Tibial nerve (tissue), 4 donors: ENCODE measurements at regions not wholly inside any gene's neighbourhood (a gene's known extent, or its start where the extent isn't known, plus 50 kb on each side); places are given as distances from the start of the nearest gene placed in this dataset.
A peak's percentile ranks its signal among the peaks of the same experiment; 100 is the strongest.

ENCODE experiments used
- DNase-seq, 2 donors: peaks; one replicate each; pipeline ENCODE4 v3.0.0-alpha.2; 2019; ENCODE audit warnings: low spot score in 2 of 2
- H3K27ac ChIP-seq, 4 donors: fragments of 200-600 bp; sonication (generic) in 3 of 4; one replicate each; pipeline ENCODE4 v1.5.1; 2017 to 2019; ENCODE audit warnings: mild to moderate bottlenecking in 1 of 4
- H3K27me3 ChIP-seq, 2 donors: fragments of 200-600 bp; sonication (generic) in 1 of 2; one replicate each; pipeline versions ENCODE4 v1.5.1 to v1.6.0; 2017 to 2019
- H3K36me3 ChIP-seq, 3 donors: fragments of 200-600 bp; sonication (generic); one replicate each; pipeline ENCODE4 v1.5.1; 2018 to 2019
- H3K4me1 ChIP-seq, 4 donors: fragments of 200-600 bp; sonication (generic) in 3 of 4; one replicate each; pipeline ENCODE4 v1.5.1; 2017 to 2019
- H3K4me3 ChIP-seq, 4 donors: fragments of 200-600 bp; sonication (generic) in 3 of 4; one replicate each; pipeline ENCODE4 v1.5.1; 2017 to 2019; ENCODE audit warnings: mild to moderate bottlenecking in 1 of 4, moderate library complexity in 1 of 4
- H3K9me3 ChIP-seq, 4 donors: fragments of 200-600 bp; sonication (generic) in 3 of 4; one replicate each; pipeline ENCODE4 v1.5.1; 2017 to 2019
- EP300 ChIP-seq, 2 donors: sonication (generic); formaldehyde crosslinking; IDR thresholded peaks; one replicate each; pipeline ENCODE4 v1.6.1; 2017; ENCODE audit warnings: antibody characterized with exemption in 2 of 2, mild to moderate bottlenecking in 1 of 2
- POLR2A ChIP-seq, 2 donors: fragments of 450-650 bp; IDR thresholded peaks; one replicate each; pipeline ENCODE4 v1.6.1; 2017; ENCODE audit warnings: antibody characterized with exemption in 2 of 2, mild to moderate bottlenecking in 2 of 2, moderate library complexity in 2 of 2
- WGBS, 2 donors: methylation state at CpG; one replicate each; pipeline ENCODE4 v1.1.5; 2018; 5-methylcytosine and 5-hydroxymethylcytosine counted together
- TF ChIP-seq, protein P1 (sequence below), 5 experiments: fragments of 200-600 bp in 3 of 5; fragments of 450-650 bp in 2 of 5; sonication (generic) in 3 of 5; IDR thresholded peaks; one replicate each; pipeline ENCODE4 v1.5.1; 2016 to 2019; ENCODE audit warnings: antibody characterized with exemption in 5 of 5, mild to moderate bottlenecking in 3 of 5, moderate library complexity in 2 of 5

DNA sequence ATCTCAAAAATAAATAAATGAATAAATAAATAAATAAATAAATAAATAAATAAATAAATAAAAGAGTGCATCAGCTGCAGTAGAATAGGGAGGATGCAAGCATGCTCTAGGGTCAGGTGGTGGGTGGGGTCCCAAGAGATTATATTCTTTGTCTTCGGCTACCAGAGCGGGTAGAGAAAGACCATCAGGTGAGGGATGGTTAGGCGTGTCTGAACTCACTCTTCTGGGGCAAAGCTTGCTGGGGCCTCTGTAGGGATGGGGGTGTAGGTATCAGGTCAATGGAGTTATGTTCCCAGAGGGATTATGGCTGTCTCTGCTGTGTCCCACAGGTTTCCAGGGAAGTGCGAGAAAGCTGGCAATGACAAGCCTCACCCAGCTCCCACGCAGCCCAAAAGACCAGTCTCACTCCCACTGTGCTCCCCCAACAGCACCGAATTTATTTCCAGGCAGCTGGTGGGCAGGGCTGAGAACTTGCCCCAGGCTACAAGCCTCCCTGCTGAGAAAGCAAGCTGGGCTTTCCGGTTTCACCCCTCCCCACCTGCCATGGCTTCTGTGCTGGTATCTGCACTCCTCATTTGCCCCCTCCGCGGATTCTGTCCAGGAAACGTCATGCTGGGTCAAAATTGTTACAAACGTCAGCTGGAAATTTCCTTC is 180.8 kb downstream of the LURAP1L start:
- 64 to 74% methylated on average over 10 to 11 of the region's 11 CpGs for WGBS, 2 donors
- peaks cover 0 to 4% (median 0%) of the 10 kb centered on the region in 4 donors for H3K9me3 ChIP-seq
- peak overlapping the region in 1 of 4 donors; percentile 42 for H3K27ac ChIP-seq
- no peaks in the 10 kb centered on the region for H3K27me3 ChIP-seq
- TF ChIP-seq, protein P1, sequence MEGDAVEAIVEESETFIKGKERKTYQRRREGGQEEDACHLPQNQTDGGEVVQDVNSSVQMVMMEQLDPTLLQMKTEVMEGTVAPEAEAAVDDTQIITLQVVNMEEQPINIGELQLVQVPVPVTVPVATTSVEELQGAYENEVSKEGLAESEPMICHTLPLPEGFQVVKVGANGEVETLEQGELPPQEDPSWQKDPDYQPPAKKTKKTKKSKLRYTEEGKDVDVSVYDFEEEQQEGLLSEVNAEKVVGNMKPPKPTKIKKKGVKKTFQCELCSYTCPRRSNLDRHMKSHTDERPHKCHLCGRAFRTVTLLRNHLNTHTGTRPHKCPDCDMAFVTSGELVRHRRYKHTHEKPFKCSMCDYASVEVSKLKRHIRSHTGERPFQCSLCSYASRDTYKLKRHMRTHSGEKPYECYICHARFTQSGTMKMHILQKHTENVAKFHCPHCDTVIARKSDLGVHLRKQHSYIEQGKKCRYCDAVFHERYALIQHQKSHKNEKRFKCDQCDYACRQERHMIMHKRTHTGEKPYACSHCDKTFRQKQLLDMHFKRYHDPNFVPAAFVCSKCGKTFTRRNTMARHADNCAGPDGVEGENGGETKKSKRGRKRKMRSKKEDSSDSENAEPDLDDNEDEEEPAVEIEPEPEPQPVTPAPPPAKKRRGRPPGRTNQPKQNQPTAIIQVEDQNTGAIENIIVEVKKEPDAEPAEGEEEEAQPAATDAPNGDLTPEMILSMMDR (IDR thresholded peaks at IDR 0.05): no peak
- TF ChIP-seq POLR2A (IDR thresholded peaks at IDR 0.05) (no peak), EP300 (IDR thresholded peaks at IDR 0.05) (no peak)
- H3K4me3 ChIP-seq: no peak overlapping the region
- no peak for DNase-seq
- H3K4me1 ChIP-seq: no peaks in the 10 kb centered on the region
- H3K36me3 ChIP-seq: no peaks in the 10 kb centered on the region

DNA sequence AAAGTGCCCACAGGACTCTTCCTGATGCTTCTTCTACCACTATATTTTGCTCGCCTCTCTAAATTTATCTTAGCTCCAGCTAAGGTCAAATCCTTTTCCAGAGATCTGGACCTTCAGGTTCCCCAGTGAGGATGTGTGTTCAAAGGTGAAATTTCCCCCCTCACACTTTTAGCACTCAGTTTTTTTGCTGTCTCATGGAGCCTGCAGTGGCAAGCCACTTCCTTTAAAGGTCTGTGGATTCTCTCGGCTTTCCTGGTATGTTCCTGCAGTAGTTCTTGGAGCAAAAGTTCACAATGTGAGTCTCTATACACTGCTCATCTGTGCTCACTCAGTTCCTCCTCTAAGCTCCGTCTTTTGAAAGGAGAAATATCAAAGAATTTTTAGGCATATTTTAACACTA is 181.4 kb downstream of the LURAP1L start:
- Histone ChIP-seq H3K27ac (peak overlapping the region in 1 of 4 donors; percentile 42), H3K27me3 (no peaks in the 10 kb centered on the region), H3K36me3 (no peaks in the 10 kb centered on the region), H3K4me3 (no peak overlapping the region), H3K4me1 (no peaks in the 10 kb centered on the region), H3K9me3 (peaks cover 0 to 4% (median 0%) of the 10 kb centered on the region in 4 donors)
- 15 to 28% methylated on average over 3 of the region's 3 CpGs for WGBS, 2 donors
- no peak for TF ChIP-seq POLR2A (IDR thresholded peaks at IDR 0.05)
- TF ChIP-seq EP300 (IDR thresholded peaks at IDR 0.05): no peak
- TF ChIP-seq, protein P1 (IDR thresholded peaks at IDR 0.05): no peak
- DNase-seq: no peak

DNA sequence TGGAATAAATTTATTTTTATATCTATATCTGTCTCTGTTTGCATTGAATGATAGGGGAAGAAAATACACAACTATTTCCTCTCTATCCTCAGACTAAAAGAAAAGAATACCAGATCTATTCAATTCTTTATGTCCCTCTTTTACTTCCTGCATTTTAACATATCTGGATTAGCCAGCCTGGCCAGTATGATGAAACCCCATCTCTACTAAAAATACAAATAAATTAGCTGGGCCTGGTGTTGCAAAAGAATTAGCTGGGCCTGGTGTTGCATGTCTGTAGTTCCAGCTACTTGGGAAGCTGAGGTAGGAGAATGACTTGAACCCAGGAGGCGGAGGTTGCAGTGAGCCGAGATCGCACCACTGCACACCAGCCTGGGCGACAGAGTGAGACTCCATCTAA is 182.0 kb downstream of the LURAP1L start:
- Histone ChIP-seq H3K36me3 (no peaks in the 10 kb centered on the region), H3K9me3 (peaks cover 0 to 4% (median 0%) of the 10 kb centered on the region in 4 donors), H3K27me3 (no peaks in the 10 kb centered on the region), H3K27ac (no peak overlapping the region), H3K4me1 (no peaks in the 10 kb centered on the region), H3K4me3 (no peak overlapping the region)
- TF ChIP-seq, protein P1 (IDR thresholded peaks at IDR 0.05): no peak
- TF ChIP-seq POLR2A (IDR thresholded peaks at IDR 0.05) (no peak), EP300 (IDR thresholded peaks at IDR 0.05) (no peak)
- DNase-seq: no peak
- 97 to 99% methylated on average over 4 of the region's 4 CpGs for WGBS, 2 donors

DNA sequence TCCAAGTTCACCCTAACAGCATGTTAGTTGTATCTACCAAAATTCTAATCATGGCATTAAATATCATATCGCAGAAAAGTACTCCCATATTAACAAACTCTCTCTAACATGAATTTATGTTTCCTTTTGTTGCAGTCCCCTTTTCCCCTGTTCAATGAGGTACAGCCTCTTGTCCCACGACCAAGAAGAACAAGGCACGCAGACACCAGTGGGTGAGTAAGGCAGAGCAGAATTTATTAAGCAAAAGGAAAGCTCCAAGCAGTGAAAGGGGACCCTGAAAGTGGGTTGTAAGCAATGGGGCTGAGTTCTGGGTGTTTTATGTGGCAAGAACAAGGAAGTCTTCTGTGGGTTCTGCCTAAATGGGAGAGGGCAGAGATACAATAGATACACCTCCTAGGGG is 183.5 kb downstream of the LURAP1L start:
- Histone ChIP-seq H3K36me3 (no peaks in the 10 kb centered on the region), H3K4me3 (no peak overlapping the region), H3K27ac (no peak overlapping the region), H3K27me3 (no peaks in the 10 kb centered on the region), H3K4me1 (no peaks in the 10 kb centered on the region), H3K9me3 (peaks cover 0 to 4% (median 0%) of the 10 kb centered on the region in 4 donors)
- 95% methylated on average over 3 of the region's 3 CpGs for WGBS, 2 donors
- DNase-seq: no peak
- no peak for TF ChIP-seq POLR2A (IDR thresholded peaks at IDR 0.05)
- TF ChIP-seq, protein P1 (IDR thresholded peaks at IDR 0.05): no peak
- TF ChIP-seq EP300 (IDR thresholded peaks at IDR 0.05): no peak

DNA sequence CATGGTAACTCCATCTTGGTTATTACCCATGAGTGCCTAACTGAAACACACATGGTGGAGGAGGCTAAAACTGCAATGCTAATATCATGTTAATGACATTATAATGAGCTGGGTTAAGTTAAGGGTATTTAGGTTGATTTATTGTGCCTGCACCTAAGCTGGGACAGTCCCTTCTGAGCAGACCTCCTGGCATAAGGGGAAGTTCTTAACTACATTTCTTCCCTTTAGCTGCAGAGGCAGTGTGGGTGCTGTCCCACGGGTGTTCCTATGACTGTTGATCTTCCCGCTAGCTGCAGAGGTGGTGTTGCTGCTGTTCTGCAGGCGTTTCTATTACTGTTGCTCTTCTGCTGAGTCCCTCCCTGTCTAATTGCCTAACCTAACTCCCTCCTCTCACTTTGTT is 183.9 kb downstream of the LURAP1L start:
- Histone ChIP-seq H3K4me1 (no peaks in the 10 kb centered on the region), H3K36me3 (no peaks in the 10 kb centered on the region), H3K9me3 (peaks cover 0 to 4% (median 0%) of the 10 kb centered on the region in 4 donors), H3K27me3 (no peaks in the 10 kb centered on the region), H3K27ac (no peak overlapping the region), H3K4me3 (no peak overlapping the region)
- WGBS, 2 donors: 63 to 67% methylated on average over 3 of the region's 3 CpGs
- no peak for DNase-seq
- no peak for TF ChIP-seq EP300 (IDR thresholded peaks at IDR 0.05)
- TF ChIP-seq POLR2A (IDR thresholded peaks at IDR 0.05): no peak
- TF ChIP-seq, protein P1 (IDR thresholded peaks at IDR 0.05): no peak
